HEK293T (cell line): ENCODE measurements at regions not wholly inside any gene's neighbourhood (a gene's known extent, or its start where the extent isn't known, plus 50 kb on each side); places are given as distances from the start of the nearest gene placed in this dataset.
"Not testable (repeated sequence)": the region's sequence is repeated elsewhere in the genome, so short reads cannot be mapped to it uniquely, and the experiment has no call there.

Source experiments
- CTCF ChIA-PET: fragments of 350-600 bp; formaldehyde crosslinking; extraction: SDS; loops from one replicate; lab custom pipeline; 2021; ENCODE audit warnings: antibody characterized with exemption, inconsistent platforms; lab: Yijun Ruan, JAX
- POLR2A ChIA-PET: fragments of 350-600 bp; formaldehyde crosslinking; extraction: SDS; loops from one replicate; lab custom pipeline; 2020; ENCODE audit warnings: antibody characterized with exemption, inconsistent platforms; lab: Yijun Ruan, JAX
- DNase-seq: peaks from one replicate; pipeline ENCODE4 v3.0.0; 2012; ENCODE audit warnings: mixed read lengths; ENCODE audit errors: extremely low spot score
- ARNT ChIP-seq: fragments of 450-650 bp; IDR thresholded peaks from 2 replicates; pipeline ENCODE4 v1.6.1; 2017; ENCODE audit warnings: mild to moderate bottlenecking
- BHLHE40 ChIP-seq: fragments of 450-650 bp; IDR thresholded peaks from 2 replicates; pipeline ENCODE4 v1.6.1; 2016; ENCODE audit warnings: mild to moderate bottlenecking, moderate library complexity, borderline replicate concordance
- CTBP1 ChIP-seq: fragments of 450-650 bp; IDR thresholded peaks from 2 replicates; pipeline ENCODE4 v1.6.1; 2016; ENCODE audit warnings: borderline replicate concordance
- ELF4 ChIP-seq: fragments of 450-650 bp; IDR thresholded peaks from 2 replicates; pipeline ENCODE4 v1.6.1; 2017; ENCODE audit warnings: antibody characterized with exemption
- FOXA1 ChIP-seq: fragments of 450-650 bp; IDR thresholded peaks from 2 replicates; pipeline ENCODE4 v1.6.1; 2016; ENCODE audit warnings: mild to moderate bottlenecking
- FOXK2 ChIP-seq: fragments of 450-650 bp; IDR thresholded peaks from 2 replicates; pipeline ENCODE4 v1.6.1; 2016; ENCODE audit warnings: mild to moderate bottlenecking
- FOXM1 ChIP-seq: fragments of 450-650 bp; IDR thresholded peaks from 2 replicates; pipeline ENCODE4 v1.6.1; 2017; ENCODE audit warnings: mild to moderate bottlenecking, borderline replicate concordance
- HDGF ChIP-seq: fragments of 450-650 bp; IDR thresholded peaks from 2 replicates; pipeline ENCODE4 v1.6.1; 2017; ENCODE audit warnings: antibody characterized with exemption, borderline replicate concordance
- L3MBTL2 ChIP-seq: fragments of 450-650 bp; conservative IDR thresholded peaks from 2 replicates; pipeline ENCODE4 v1.6.1; 2016; ENCODE audit warnings: mild to moderate bottlenecking
- LEF1 ChIP-seq: fragments of 450-650 bp; IDR thresholded peaks from 2 replicates; pipeline ENCODE4 v1.6.1; 2017; ENCODE audit warnings: mild to moderate bottlenecking, borderline replicate concordance
- NFRKB ChIP-seq: fragments of 450-650 bp; IDR thresholded peaks from 2 replicates; pipeline ENCODE4 v1.6.1; 2016; ENCODE audit warnings: mild to moderate bottlenecking, moderate library complexity
- SP1 ChIP-seq: fragments of 450-650 bp; IDR thresholded peaks from 2 replicates; pipeline ENCODE4 v1.6.1; 2017
- SUZ12 ChIP-seq: fragments of 450-650 bp; IDR thresholded peaks from 2 replicates; pipeline ENCODE4 v1.6.1; 2016; ENCODE audit warnings: mild to moderate bottlenecking
- TARDBP ChIP-seq: fragments of 450-650 bp; IDR thresholded peaks from 2 replicates; pipeline ENCODE4 v1.6.1; 2016
- ZNF384 ChIP-seq: fragments of 450-650 bp; IDR thresholded peaks from 2 replicates; pipeline ENCODE4 v1.6.1; 2016
- TF ChIP-seq, protein P1 (sequence below): fragments of 450-650 bp; IDR thresholded peaks from 2 replicates; pipeline ENCODE4 v1.6.1; 2016

DNA sequence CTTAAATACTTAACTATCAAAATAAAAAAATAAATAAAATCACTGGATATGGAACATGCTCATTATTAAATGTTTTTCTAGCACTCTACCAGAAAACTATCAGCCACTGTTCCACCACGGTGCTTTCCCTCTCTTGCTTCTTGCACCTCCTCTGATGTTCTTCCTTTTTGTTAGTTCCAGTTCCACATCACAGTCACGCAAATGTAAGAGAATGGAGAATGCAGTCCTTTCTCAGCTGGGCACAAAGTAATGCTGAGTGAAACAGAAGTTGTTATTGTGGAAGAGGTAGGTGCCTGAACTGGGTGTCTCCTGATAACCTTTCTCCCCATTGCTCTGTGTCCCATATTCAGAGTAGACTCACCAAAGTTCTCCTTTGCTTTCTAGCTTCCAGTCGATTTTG is 1116.9 kb upstream of the TMEM132C start:
- POLR2A ChIA-PET = no interaction called here
- DNase-seq = no peak
- CTCF ChIA-PET = interaction anchor here (0.6 kb wide), 1 partner anchor 34 kb away, joined by 3 read pairs; no protein-coding TSS in a partner anchor
- TF ChIP-seq L3MBTL2 (no peak), CTBP1 (no peak), LEF1 (no peak), FOXA1 (no peak), FOXM1 (no peak), NFRKB (no peak), SUZ12 (no peak)
- TF ChIP-seq, protein P1, sequence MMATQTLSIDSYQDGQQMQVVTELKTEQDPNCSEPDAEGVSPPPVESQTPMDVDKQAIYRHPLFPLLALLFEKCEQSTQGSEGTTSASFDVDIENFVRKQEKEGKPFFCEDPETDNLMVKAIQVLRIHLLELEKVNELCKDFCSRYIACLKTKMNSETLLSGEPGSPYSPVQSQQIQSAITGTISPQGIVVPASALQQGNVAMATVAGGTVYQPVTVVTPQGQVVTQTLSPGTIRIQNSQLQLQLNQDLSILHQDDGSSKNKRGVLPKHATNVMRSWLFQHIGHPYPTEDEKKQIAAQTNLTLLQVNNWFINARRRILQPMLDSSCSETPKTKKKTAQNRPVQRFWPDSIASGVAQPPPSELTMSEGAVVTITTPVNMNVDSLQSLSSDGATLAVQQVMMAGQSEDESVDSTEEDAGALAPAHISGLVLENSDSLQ = no peak

DNA sequence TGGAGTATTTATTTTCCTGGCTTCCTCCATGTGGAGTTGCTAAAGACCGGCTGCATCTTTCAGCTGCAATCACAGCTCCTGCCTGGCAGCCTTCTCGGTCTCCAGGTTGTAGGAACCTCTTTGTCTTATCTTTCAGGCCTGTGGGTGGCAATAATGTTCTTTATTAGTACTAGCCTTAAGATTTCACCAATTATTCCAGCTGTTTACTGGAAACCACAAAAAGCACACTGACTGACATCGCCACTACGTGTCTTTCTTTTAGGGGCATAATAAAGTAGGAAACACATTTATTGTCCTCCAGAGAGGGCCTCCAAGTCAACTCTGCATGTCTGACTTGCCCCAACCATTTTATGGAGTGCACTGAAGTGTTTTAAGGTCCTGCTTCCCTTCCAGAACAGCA is 1116.5 kb upstream of the TMEM132C start:
- no peak for DNase-seq
- POLR2A ChIA-PET = no interaction called here
- CTCF ChIA-PET = interaction anchor here (0.6 kb wide), 1 partner anchor 34 kb away, joined by 3 read pairs; no protein-coding TSS in a partner anchor
- TF ChIP-seq L3MBTL2 (no peak), HDGF (no peak), FOXM1 (no peak), CTBP1 (no peak), SP1 (no peak), SUZ12 (no peak), TARDBP (no peak), ELF4 (no peak), LEF1 (no peak), BHLHE40 (no peak), FOXK2 (no peak)
- TF ChIP-seq, protein P1 = no peak

DNA sequence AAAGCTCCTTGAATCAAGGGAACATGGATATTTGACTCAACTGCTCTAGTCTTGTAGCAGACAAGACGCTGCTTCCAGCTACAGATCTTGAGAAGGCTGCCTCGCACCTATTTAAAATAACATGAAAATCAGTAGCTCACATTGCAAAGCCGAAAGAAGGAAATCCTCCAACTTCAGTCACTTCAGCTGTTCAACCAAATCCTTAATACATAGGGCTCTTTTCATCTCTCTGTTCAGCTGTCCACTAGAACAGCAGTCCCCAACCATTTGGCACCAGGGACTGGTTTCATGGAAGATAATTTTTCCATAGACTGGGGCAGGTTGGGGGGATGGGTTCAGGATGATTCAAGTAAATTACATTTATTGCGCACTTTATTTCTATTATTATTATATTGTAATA is 1116.0 kb upstream of the TMEM132C start:
- ChIA-PET POLR2A (no interaction called here), CTCF (no interaction called here)
- no peak for DNase-seq
- TF ChIP-seq TARDBP (no peak), LEF1 (no peak), FOXM1 (no peak), SUZ12 (no peak), FOXA1 (no peak)
- TF ChIP-seq, protein P1 = no peak

DNA sequence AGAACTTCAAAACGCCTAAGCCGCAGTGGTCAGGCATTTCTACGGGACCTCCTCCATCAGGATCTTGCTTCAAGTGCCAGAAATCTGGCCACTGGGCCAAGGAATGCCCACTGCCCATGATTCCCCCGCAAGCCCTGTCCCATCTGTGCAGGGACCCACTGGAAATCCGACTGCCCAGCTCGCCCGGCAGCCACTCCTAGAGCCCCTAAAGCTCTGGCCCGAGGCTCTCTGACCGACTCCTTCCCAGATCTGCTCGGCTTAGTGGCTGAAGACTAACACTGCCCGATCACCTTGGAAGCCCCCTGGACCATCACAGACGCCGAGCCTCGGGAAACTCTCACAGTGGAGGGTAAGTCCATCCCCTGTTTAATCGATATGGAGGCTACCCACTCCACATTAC is 1113.0 kb upstream of the TMEM132C start:
- no peak for DNase-seq
- POLR2A ChIA-PET = no interaction called here
- CTCF ChIA-PET = no interaction called here
- no peak for TF ChIP-seq NFRKB
- TF ChIP-seq ELF4 = no peak
- TF ChIP-seq SUZ12 = no peak
- no peak for TF ChIP-seq FOXA1
- TF ChIP-seq L3MBTL2 = no peak
- no peak for TF ChIP-seq ARNT
- TF ChIP-seq SP1 = no peak
- TF ChIP-seq FOXK2 = no peak
- TF ChIP-seq HDGF = no peak
- TF ChIP-seq TARDBP = no peak
- no peak for TF ChIP-seq BHLHE40
- no peak for TF ChIP-seq LEF1
- TF ChIP-seq CTBP1 = no peak
- TF ChIP-seq, protein P1 = no peak
- TF ChIP-seq ZNF384 = no peak
- TF ChIP-seq FOXM1 = no peak

DNA sequence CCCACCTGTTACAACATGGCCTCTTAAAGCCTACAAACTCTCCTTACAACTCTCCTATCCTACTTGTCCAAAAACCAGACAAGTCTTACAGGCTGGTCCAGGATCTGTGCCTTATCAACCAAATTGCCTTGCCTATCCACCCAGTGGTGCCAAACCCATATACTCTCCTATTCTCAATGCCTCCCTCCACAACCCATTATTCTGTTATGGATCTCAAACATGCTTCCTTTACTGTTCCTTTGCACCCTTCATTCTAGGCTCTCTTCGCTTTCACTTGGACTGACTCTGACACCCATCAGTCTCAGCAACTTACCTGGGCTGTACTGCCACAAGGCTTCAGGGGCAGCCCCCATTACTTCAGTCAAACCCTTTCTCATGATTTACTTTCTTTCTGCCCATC is 1112.1 kb upstream of the TMEM132C start:
- DNase-seq, POLR2A ChIA-PET, CTCF ChIA-PET: not testable (repeated sequence)

DNA sequence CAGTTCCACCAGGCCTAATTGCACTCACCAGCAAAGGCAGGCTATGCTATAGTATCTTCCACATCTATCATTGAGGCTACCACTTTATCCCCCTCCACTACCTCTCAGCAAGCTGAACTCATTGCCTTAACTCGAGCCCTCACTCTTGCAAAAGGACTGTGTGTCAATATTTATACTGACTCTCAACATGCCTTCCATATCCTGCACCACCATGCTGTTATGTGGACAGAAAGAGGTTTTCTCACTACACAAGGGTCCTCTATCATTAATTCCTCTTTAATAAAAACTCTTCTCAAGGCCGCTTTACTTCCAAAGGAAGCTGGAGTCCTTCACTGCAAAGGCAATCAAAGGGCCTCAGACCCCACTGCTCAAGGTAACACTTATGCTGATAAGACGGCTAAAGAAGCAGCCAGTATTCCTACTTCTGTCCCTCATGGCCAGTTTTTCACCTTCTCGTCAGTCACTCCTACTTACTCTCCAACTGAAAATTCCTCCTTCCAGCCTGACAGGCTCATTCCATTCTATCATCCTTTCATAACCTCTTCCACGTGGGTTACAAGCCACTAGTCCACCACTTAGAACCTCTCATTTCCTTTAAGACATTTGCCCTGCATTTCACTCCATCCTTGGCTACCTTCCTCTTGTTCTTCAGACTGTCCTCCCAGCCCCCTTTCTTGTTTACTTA is 1110.9 kb upstream of the TMEM132C start:
- DNase-seq, POLR2A ChIA-PET, CTCF ChIA-PET: not testable (repeated sequence)

DNA sequence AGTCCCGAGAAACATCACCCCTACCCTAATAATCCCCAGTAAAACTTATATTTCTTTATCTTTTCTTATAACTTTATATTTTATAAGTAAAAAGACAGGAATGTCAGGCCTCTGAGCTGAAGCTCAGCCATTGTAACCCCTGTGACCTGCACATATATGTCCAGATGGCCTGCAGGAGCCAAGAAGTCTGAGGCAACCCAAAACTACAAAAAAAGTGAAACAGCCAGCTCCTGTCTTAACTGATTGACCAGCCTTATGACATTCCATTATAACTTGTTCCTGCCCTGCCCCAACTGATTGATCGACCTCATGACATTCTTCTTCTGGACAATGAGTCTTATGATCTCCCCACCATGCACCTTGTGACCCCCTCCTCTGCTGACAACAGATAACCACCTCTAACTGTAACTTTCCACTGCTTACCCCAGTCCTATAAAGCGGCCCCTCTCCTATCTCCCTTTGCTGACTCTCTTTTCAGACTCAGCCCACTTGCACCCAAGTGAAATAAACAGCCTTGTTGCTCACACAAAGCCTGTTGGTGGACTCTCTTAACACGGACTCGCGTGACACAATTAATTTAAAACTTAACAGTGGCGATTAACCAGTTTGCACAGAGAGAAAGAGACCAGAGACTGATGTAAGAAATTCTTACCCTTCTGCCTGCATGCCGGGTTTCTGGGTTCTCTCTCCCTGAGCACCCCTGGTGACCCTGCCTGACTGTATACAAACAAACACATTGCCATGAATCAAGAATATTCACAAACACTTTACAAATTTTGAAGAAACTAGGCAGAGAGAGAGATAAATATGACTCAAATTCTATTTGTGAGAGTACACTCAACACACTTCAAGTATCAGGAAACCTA is 1109.2 kb upstream of the TMEM132C start:
- CTCF ChIA-PET, POLR2A ChIA-PET, DNase-seq: not testable (repeated sequence)
